ENCODE measurements at regions not wholly inside any gene's neighbourhood (a gene's known extent, or its start where the extent isn't known, plus 50 kb on each side); places are given as distances from the start of the nearest gene placed in this dataset.

DNA sequence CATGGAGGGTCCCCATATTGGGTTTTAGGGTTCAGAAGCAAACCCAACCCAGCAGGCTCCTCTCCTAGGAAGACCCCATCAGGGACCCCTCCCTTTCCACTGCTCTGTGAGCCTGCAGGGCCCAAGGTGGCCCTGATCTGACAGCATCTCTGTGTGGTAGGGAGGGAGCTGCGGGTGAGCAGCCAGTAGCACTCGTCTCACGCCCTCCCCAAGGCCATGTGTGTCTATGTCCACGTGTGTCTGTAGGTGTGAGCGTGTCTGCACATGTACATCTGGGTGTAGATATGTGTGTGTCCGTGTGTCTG lies 103.5 kb upstream of the FAM20C start:
- Histone ChIP-seq H2AFZ (ENCODE audit: low read depth, low read length) (no peak overlapping the region), H3K9ac (ENCODE audit: low read length) (no peak overlapping the region), H3K9me3 (ENCODE audit: low read length) (no peaks in the 10 kb centered on the region), H4K20me1 (ENCODE audit: insufficient read depth) (no peaks in the 10 kb centered on the region), H3F3A (ENCODE audit: insufficient read depth, low read length, poor library complexity, severe bottlenecking) (no peaks in the 10 kb centered on the region), H3K79me2 (replicated peaks; ENCODE audit: insufficient read depth, low read length) (no peaks in the 10 kb centered on the region), H3K27me3 (ENCODE audit: insufficient read depth, low read depth, low read length) (no peaks in the 10 kb centered on the region), H3K36me3 (ENCODE audit: insufficient read depth, low read length) (no peaks in the 10 kb centered on the region), H3K4me2 (ENCODE audit: low read length) (no peak overlapping the region), H3K27ac (ENCODE audit: low read length) (no peak overlapping the region), H3K9me2 (ENCODE audit: insufficient read depth, low read length) (no peaks in the 10 kb centered on the region), H3K4me3 (ENCODE audit: low read length) (no peak overlapping the region)
- no peak for TF ChIP-seq TAF1 (IDR thresholded peaks at IDR 0.05; ENCODE audit: low read depth)
- no peak for TF ChIP-seq RAD21 (conservative IDR thresholded peaks at IDR 0.05)
- TF ChIP-seq EZH2 (IDR thresholded peaks at IDR 0.05; ENCODE audit: borderline replicate concordance, insufficient read depth, low read length, poor library complexity, severe bottlenecking) = no peak

DNA sequence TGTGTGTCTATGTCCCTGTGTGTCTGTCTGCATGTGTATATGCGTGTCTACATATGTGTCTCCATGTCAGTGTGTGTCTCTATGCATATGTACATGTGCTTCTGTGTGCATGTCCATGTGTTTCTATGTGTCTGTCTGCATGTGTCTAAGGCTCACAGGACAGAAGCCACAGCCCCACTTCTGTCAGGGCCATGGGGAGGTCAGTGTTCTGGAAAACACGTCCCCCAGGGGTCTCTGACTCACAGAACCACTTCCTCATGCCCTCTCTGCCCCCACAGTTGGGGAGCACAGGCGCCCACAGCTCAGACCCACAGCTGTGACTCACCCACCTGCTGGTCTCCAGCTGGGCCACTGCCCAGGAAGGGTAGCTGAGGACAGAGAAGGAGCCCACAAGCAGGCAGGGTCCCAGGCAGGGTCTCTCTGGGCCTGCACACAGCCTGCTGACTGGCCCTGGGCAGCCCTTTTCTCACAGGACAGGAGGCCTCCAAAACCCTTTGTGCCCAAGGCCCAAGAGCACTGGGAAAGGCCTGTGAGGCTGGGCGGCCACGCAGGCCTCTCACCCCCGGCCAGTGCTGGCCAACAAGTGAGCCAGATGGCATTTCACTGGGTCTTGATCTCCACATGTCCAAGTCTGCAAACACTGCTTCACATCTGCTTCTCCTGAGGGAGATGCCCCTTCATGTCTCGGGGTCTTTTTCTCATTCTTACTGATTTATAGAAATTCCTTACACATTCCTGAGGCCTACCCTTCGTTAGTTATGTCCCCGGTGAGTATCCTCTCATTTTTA lies 102.9 kb upstream of the FAM20C start:
- TF ChIP-seq EZH2 (IDR thresholded peaks at IDR 0.05; ENCODE audit: borderline replicate concordance, insufficient read depth, low read length, poor library complexity, severe bottlenecking) = no peak
- no peak for TF ChIP-seq RAD21 (conservative IDR thresholded peaks at IDR 0.05)
- no peak for TF ChIP-seq SMC3 (conservative IDR thresholded peaks at IDR 0.05; ENCODE audit: poor library complexity)
- TF ChIP-seq, protein P1, sequence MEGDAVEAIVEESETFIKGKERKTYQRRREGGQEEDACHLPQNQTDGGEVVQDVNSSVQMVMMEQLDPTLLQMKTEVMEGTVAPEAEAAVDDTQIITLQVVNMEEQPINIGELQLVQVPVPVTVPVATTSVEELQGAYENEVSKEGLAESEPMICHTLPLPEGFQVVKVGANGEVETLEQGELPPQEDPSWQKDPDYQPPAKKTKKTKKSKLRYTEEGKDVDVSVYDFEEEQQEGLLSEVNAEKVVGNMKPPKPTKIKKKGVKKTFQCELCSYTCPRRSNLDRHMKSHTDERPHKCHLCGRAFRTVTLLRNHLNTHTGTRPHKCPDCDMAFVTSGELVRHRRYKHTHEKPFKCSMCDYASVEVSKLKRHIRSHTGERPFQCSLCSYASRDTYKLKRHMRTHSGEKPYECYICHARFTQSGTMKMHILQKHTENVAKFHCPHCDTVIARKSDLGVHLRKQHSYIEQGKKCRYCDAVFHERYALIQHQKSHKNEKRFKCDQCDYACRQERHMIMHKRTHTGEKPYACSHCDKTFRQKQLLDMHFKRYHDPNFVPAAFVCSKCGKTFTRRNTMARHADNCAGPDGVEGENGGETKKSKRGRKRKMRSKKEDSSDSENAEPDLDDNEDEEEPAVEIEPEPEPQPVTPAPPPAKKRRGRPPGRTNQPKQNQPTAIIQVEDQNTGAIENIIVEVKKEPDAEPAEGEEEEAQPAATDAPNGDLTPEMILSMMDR (IDR thresholded peaks at IDR 0.05; ENCODE audit: poor library complexity, severe bottlenecking) = no peak
- TF ChIP-seq MXI1 (conservative IDR thresholded peaks at IDR 0.05; ENCODE audit: poor library complexity, severe bottlenecking) = no peak
- no peak for TF ChIP-seq TAF1 (IDR thresholded peaks at IDR 0.05; ENCODE audit: low read depth)
- TF ChIP-seq, protein P2, sequence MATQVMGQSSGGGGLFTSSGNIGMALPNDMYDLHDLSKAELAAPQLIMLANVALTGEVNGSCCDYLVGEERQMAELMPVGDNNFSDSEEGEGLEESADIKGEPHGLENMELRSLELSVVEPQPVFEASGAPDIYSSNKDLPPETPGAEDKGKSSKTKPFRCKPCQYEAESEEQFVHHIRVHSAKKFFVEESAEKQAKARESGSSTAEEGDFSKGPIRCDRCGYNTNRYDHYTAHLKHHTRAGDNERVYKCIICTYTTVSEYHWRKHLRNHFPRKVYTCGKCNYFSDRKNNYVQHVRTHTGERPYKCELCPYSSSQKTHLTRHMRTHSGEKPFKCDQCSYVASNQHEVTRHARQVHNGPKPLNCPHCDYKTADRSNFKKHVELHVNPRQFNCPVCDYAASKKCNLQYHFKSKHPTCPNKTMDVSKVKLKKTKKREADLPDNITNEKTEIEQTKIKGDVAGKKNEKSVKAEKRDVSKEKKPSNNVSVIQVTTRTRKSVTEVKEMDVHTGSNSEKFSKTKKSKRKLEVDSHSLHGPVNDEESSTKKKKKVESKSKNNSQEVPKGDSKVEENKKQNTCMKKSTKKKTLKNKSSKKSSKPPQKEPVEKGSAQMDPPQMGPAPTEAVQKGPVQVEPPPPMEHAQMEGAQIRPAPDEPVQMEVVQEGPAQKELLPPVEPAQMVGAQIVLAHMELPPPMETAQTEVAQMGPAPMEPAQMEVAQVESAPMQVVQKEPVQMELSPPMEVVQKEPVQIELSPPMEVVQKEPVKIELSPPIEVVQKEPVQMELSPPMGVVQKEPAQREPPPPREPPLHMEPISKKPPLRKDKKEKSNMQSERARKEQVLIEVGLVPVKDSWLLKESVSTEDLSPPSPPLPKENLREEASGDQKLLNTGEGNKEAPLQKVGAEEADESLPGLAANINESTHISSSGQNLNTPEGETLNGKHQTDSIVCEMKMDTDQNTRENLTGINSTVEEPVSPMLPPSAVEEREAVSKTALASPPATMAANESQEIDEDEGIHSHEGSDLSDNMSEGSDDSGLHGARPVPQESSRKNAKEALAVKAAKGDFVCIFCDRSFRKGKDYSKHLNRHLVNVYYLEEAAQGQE (IDR thresholded peaks at IDR 0.05; ENCODE audit: borderline replicate concordance) = no peak
- Histone ChIP-seq H3K9me2 (ENCODE audit: insufficient read depth, low read length) (no peaks in the 10 kb centered on the region), H3K4me2 (ENCODE audit: low read length) (no peak overlapping the region), H3K79me2 (replicated peaks; ENCODE audit: insufficient read depth, low read length) (no peaks in the 10 kb centered on the region), H2AFZ (ENCODE audit: low read depth, low read length) (no peak overlapping the region), H3K36me3 (ENCODE audit: insufficient read depth, low read length) (no peaks in the 10 kb centered on the region), H3K9me3 (ENCODE audit: low read length) (no peaks in the 10 kb centered on the region), H3K27me3 (ENCODE audit: insufficient read depth, low read depth, low read length) (no peaks in the 10 kb centered on the region), H3K27ac (ENCODE audit: low read length) (no peak overlapping the region), H4K20me1 (ENCODE audit: insufficient read depth) (no peaks in the 10 kb centered on the region), H3F3A (ENCODE audit: insufficient read depth, low read length, poor library complexity, severe bottlenecking) (no peaks in the 10 kb centered on the region), H3K4me3 (ENCODE audit: low read length) (no peak overlapping the region), H3K9ac (ENCODE audit: low read length) (no peak overlapping the region)

Measured in neural cell (in vitro differentiated cells).